IMR-90 (cell line): ENCODE measurements at regions not wholly inside any gene's neighbourhood (a gene's known extent, or its start where the extent isn't known, plus 50 kb on each side); places are given as distances from the start of the nearest gene placed in this dataset.
A peak's percentile ranks its signal among the peaks of the same experiment; 100 is the strongest.

Source experiments
- ATAC-seq: fragments of 200-7000 bp; cut with Tn5 transposase; 2 replicates; pipeline ENCODE4 v1.9.1; 2020; ENCODE audit warnings: low read depth, mild to moderate bottlenecking, moderate library complexity
- BruUV-seq: library from RNA; stranded (reverse); fragments of 400-500 nt; replicated peaks from 2 replicates; lab custom pipeline; 2021; lab: Mats Ljungman, UMichigan
- CTCF ChIA-PET: fragments of 300-600 bp; formaldehyde crosslinking; extraction: SDS; loops from one replicate; lab custom pipeline; 2021; ENCODE audit warnings: antibody characterized with exemption; lab: Yijun Ruan, JAX
- POLR2A ChIA-PET: fragments of 300-600 bp; sonication (Branson Sonifier 250); formaldehyde crosslinking; loops from one replicate; lab custom pipeline; 2022; ENCODE audit warnings: antibody characterized with exemption; ENCODE audit not compliant: unreplicated experiment; lab: Charles Lee
- DNase-seq: peaks from one replicate; pipeline ENCODE4 v3.0.0; 2013
- H2AFZ ChIP-seq: replicated peaks from 2 replicates; pipeline ENCODE3; 2013; ENCODE audit warnings: low read length, mild to moderate bottlenecking; ENCODE audit not compliant: poor library complexity
- H2AK5ac ChIP-seq: 2 replicates; pipeline ENCODE4 v1.6.1; 2013; ENCODE audit warnings: low read depth, low read length, inconsistent platforms
- H2AK9ac ChIP-seq: replicated peaks from 2 replicates; pipeline ENCODE3; 2013; ENCODE audit warnings: mild to moderate bottlenecking, low read depth, low read length, moderate library complexity; ENCODE audit not compliant: poor library complexity
- H2BK120ac ChIP-seq: 2 replicates; pipeline ENCODE4 v1.6.1; 2013; ENCODE audit warnings: low read depth, low read length, inconsistent platforms
- H2BK15ac ChIP-seq: 3 replicates; pipeline ENCODE4 v1.6.1; 2013; ENCODE audit warnings: low read depth, low read length, inconsistent platforms
- H2BK20ac ChIP-seq: 2 replicates; pipeline ENCODE4 v1.6.1; 2013; ENCODE audit warnings: low read depth, mild to moderate bottlenecking, inconsistent platforms, low read length, moderate library complexity
- H2BK5ac ChIP-seq: 2 replicates; pipeline ENCODE4 v1.6.1; 2013; ENCODE audit warnings: mild to moderate bottlenecking, low read depth, low read length, inconsistent platforms; ENCODE audit not compliant: poor library complexity, severe bottlenecking
- H3K14ac ChIP-seq: replicated peaks from 2 replicates; pipeline ENCODE4 v1.6.1; 2013; ENCODE audit warnings: low read depth, low read length, inconsistent platforms
- H3K18ac ChIP-seq: 2 replicates; pipeline ENCODE4 v1.6.1; 2013; ENCODE audit warnings: low read depth, low read length, control low read depth
- H3K23ac ChIP-seq: 2 replicates; pipeline ENCODE4 v1.6.1; 2013; ENCODE audit warnings: low read depth, low read length, inconsistent platforms
- H3K27ac ChIP-seq: 2 replicates; pipeline ENCODE4 v1.5.1; 2013; ENCODE audit warnings: mild to moderate bottlenecking, control low read depth, low read length; ENCODE audit not compliant: insufficient read depth
- H3K27me3 ChIP-seq: 2 replicates; pipeline ENCODE4 v1.6.1; 2013; ENCODE audit warnings: low read length; ENCODE audit not compliant: control insufficient read depth, insufficient read depth
- H3K36me3 ChIP-seq: 2 replicates; pipeline ENCODE4 v1.6.1; 2013; ENCODE audit warnings: low read length, mixed read lengths; ENCODE audit not compliant: control insufficient read depth, insufficient read depth
- H3K4ac ChIP-seq: 2 replicates; pipeline ENCODE4 v1.6.1; 2013; ENCODE audit warnings: low read depth, low read length, inconsistent platforms
- H3K4me1 ChIP-seq: 2 replicates; pipeline ENCODE4 v1.6.1; 2013; ENCODE audit warnings: low read length, mixed read lengths; ENCODE audit not compliant: control insufficient read depth, insufficient read depth
- H3K4me2 ChIP-seq: 2 replicates; pipeline ENCODE4 v1.6.1; 2013; ENCODE audit warnings: low read depth, mild to moderate bottlenecking, control low read depth, low read length, moderate library complexity
- H3K4me3 ChIP-seq: 2 replicates; pipeline ENCODE4 v1.5.1; 2013; ENCODE audit warnings: low read depth, mild to moderate bottlenecking, control low read depth, low read length, moderate library complexity; ENCODE audit not compliant: insufficient read depth
- H3K56ac ChIP-seq: 2 replicates; pipeline ENCODE4 v1.6.1; 2013; ENCODE audit warnings: low read length, inconsistent platforms; ENCODE audit not compliant: insufficient read depth; ENCODE audit errors: extremely low read depth
- H3K79me1 ChIP-seq, 2 experiments: 2 replicates each; pipeline ENCODE4 v1.6.1; 2013; ENCODE audit warnings: low read length in 2 of 2, inconsistent platforms in 1 of 2, low read depth in 1 of 2
- H3K9ac ChIP-seq: 2 replicates; pipeline ENCODE4 v1.6.1; 2013; ENCODE audit warnings: low read depth, low read length, control low read depth
- H3K9me1 ChIP-seq: 2 replicates; pipeline ENCODE4 v1.6.1; 2013; ENCODE audit warnings: low read length, inconsistent platforms; ENCODE audit not compliant: insufficient read depth
- H3K9me3 ChIP-seq: 2 replicates; pipeline ENCODE4 v1.6.1; 2013; ENCODE audit warnings: low read length; ENCODE audit not compliant: control insufficient read depth, insufficient read depth
- H4K20me1 ChIP-seq: 2 replicates; pipeline ENCODE4 v1.6.1; 2013; ENCODE audit warnings: low read length, inconsistent platforms; ENCODE audit not compliant: insufficient read depth
- H4K5ac ChIP-seq: 2 replicates; pipeline ENCODE4 v1.6.1; 2013; ENCODE audit warnings: mild to moderate bottlenecking, low read depth, low read length, control low read depth
- H4K8ac ChIP-seq, 2 experiments: 2 replicates each; pipeline ENCODE4 v1.6.1; 2013; ENCODE audit warnings: low read depth in 2 of 2, low read length in 2 of 2, control low read depth in 1 of 2, inconsistent platforms in 1 of 2
- H4K91ac ChIP-seq: 2 replicates; pipeline ENCODE4 v1.6.1; 2013; ENCODE audit warnings: low read depth, low read length, inconsistent platforms; ENCODE audit not compliant: insufficient read depth
- BHLHE40 ChIP-seq: fragments of 150-350 bp; IDR thresholded peaks from 2 replicates; pipeline ENCODE4 v1.6.1; 2016; ENCODE audit warnings: mild to moderate bottlenecking, low read depth, low read length
- RAD21 ChIP-seq: IDR thresholded peaks from 2 replicates; pipeline ENCODE4 v1.6.1; 2012; ENCODE audit warnings: low read length, improper control_type of control experiment
- WGBS, 2 experiments: methylation state at CpG; one replicate each; pipeline versions ENCODE4 v1.1.5 to v1.1.7; 2013; ENCODE audit warnings: missing lambda C conversion rate in 2 of 2; ENCODE audit not compliant: insufficient read length in 1 of 2; ENCODE audit errors: extremely low coverage in 2 of 2; 5-methylcytosine and 5-hydroxymethylcytosine counted together
- dilution Hi-C: fragments of 300-500 bp; cut with HindIII; formaldehyde crosslinking; loops from one replicate; pipeline ENCODE4 v1.14.3; 2018; ENCODE audit warnings: low sequenced_read_pairs; ENCODE audit not compliant: unreplicated experiment
- in situ Hi-C: fragments of 300-500 bp; cut with MboI; formaldehyde crosslinking; loops from 3 replicates; pipeline ENCODE4 v1.14.3; 2019; ENCODE audit warnings: low sequenced_read_pairs, inconsistent platforms, mixed read lengths
- intact Hi-C: fragments of 100-400 bp; cut with micrococcal nuclease; formaldehyde crosslinking; loops from 2 replicates; pipeline ENCODE4 v1.10.0; 2022

DNA sequence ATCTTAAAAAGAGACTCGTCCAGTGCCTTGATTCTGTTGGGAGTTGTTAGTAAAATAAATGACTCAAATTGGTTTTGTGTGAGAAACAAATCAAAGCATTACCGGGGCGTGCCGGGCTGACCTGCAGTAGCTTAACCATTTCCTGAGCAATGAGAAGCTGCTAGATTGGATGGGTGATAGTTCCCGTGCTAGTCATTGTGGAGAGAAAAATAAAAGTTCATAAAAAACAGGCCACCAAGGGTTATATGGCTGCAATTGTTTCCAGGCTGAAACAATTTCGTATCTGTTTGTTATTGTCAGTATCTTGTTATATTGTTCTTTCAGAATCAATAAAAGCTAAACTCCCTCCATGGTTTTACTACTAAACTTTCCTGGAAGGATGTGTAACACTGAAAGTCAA lies 314.4 kb downstream of the MTX2 start:
- intact Hi-C loops, result no loop called here

More for the DNA sequence above, 314.4 kb downstream of the MTX2 start:
- Histone ChIP-seq H4K5ac (no peak overlapping the region), H4K20me1 (no peaks in the 10 kb centered on the region), H3K79me1 (no peaks in the 10 kb centered on the region), H3K4me1 (peaks cover 4% of the 10 kb centered on the region; the same call in 1 of the 2 replicates), H3K23ac (no peak overlapping the region), H2AFZ (no peak overlapping the region), H4K8ac (no peak overlapping the region), H2AK5ac (no peak overlapping the region), H4K91ac (no peak overlapping the region), H3K4me3 (no peak overlapping the region), H2BK15ac (no peak overlapping the region), H3K18ac (no peak overlapping the region; the same call in 1 of the 2 replicates), H3K27me3 (no peaks in the 10 kb centered on the region; the same call in 1 of the 2 replicates), H3K56ac (no peak overlapping the region), H2BK20ac (no peak overlapping the region), H3K9me3 (no peaks in the 10 kb centered on the region), H3K36me3 (no peaks in the 10 kb centered on the region), H3K14ac (no peak overlapping the region), H2BK5ac (no peak overlapping the region), H3K4ac (no peak overlapping the region), H3K27ac (no peak overlapping the region), H2BK120ac (no peak overlapping the region), H2AK9ac (no peak overlapping the region), H3K4me2 (peak overlapping the region; percentile 10; the same call in 1 of the 2 replicates), H3K9ac (no peak overlapping the region), H3K9me1 (no peaks in the 10 kb centered on the region)
- ATAC-seq (no peak), DNase-seq (peak; percentile 31)
- in situ Hi-C loops, result no loop called here
- WGBS, 2 experiments, result 0% methylated on average over 3 of the region's 6 CpGs; no CpG with 5 or more reads in 1 of the 2 experiments
- dilution Hi-C loops, result no loop called here
- CTCF ChIA-PET, result interaction anchor here (0.7 to 1.0 kb wide), 2 partner anchors 10 to 486 kb away, joined by 3 read pairs; no protein-coding TSS in a partner anchor
- TF ChIP-seq BHLHE40 (0 out of 2 replicates have a peak, but pooled peaks have one; percentile 23), RAD21 (no peak)
- POLR2A ChIA-PET, result no interaction called here
- no TSS peak for BruUV-seq
